ENCODE measurements at regions not wholly inside any gene's neighbourhood (a gene's known extent, or its start where the extent isn't known, plus 50 kb on each side); places are given as distances from the start of the nearest gene placed in this dataset.
A peak's percentile ranks its signal among the peaks of the same experiment; 100 is the strongest.
"Not testable (repeated sequence)": the region's sequence is repeated elsewhere in the genome, so short reads cannot be mapped to it uniquely, and the experiment has no call there.

- TF ChIP-seq CTCF (IDR thresholded peaks at IDR 0.05; ENCODE audit: insufficient read depth, low read depth, low read length, missing control alignments), result no peak
- DNase-seq (ENCODE audit: low read depth), result no peak
These were observed 64.6 kb upstream of the CD55 start for GRCh38 chr1:207256869-207257268.

GRCh38 chr1:207259391-207259790 lies 62.1 kb upstream of the CD55 start:
- no peak overlapping the region for H3K4me3 ChIP-seq (ENCODE audit: low read length)
- DNase-seq (ENCODE audit: low read depth), result peak; percentile 65

More at GRCh38 chr1:207256869-207257268, 64.6 kb upstream of the CD55 start:
- no peak overlapping the region for H3K4me3 ChIP-seq (ENCODE audit: low read length)

GRCh38 chr1:207261971-207262370 lies 59.5 kb upstream of the CD55 start:
- H3K4me3 ChIP-seq (ENCODE audit: low read length), result no peak overlapping the region
- DNase-seq (ENCODE audit: low read depth), result peak; percentile 30
- no peak for TF ChIP-seq CTCF (IDR thresholded peaks at IDR 0.05; ENCODE audit: insufficient read depth, low read depth, low read length, missing control alignments)

More at GRCh38 chr1:207259391-207259790, 62.1 kb upstream of the CD55 start:
- peak; percentile 43 for TF ChIP-seq CTCF (IDR thresholded peaks at IDR 0.05; ENCODE audit: insufficient read depth, low read depth, low read length, missing control alignments)

- not testable (repeated sequence) for DNase-seq (ENCODE audit: low read depth); H3K4me3 ChIP-seq (ENCODE audit: low read length)
These were observed 58.6 kb upstream of the CD55 start for GRCh38 chr1:207262891-207263290.

GRCh38 chr1:207264663-207265252 lies 56.7 kb upstream of the CD55 start:
- no peak overlapping the region for H3K4me3 ChIP-seq (ENCODE audit: low read length)
- DNase-seq (ENCODE audit: low read depth), result no peak
- no peak for TF ChIP-seq CTCF (IDR thresholded peaks at IDR 0.05; ENCODE audit: insufficient read depth, low read depth, low read length, missing control alignments)

- TF ChIP-seq CTCF (IDR thresholded peaks at IDR 0.05; ENCODE audit: insufficient read depth, low read depth, low read length, missing control alignments), result no peak
- H3K4me3 ChIP-seq (ENCODE audit: low read length), result no peak overlapping the region
- DNase-seq (ENCODE audit: low read depth), result no peak
These were observed 53.1 kb upstream of the CD55 start for GRCh38 chr1:207268337-207268736.

DNA sequence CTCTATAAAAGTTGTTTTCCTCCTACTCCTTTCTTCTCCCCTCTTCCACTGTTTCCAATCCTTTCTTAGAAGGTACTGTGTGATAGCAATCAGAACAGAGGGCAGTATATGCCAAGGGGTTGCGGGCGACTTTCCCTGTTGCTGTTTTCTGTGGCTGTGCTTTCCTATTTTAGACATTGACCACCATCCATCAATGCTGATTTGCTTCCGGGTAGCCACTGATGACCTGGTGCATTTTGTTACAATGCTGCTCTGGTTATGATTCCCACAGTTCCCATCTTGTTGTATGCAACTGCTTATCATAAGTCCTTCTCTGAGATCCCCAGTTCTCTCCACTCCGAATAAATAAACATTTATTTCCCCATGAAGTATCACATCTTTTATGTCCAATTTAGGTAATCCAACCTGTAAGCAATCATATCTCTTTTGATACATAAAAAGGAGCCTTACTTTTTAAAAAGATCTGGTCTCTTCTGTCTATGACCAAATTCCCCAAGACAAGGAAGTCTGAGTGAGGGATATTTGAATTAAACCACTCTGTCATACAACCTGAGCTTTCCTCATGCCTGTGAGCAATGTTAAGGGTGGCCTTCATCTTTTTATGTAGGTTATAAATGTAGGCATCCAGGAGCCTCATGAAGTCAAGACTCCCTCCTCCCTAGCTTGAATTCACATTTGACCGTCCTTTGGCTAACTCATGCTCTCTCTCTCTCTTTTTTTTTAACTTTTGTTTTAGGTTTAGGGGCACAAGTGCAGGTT lies 52.5 kb upstream of the CD55 start:
- no peak for TF ChIP-seq CTCF (IDR thresholded peaks at IDR 0.05; ENCODE audit: insufficient read depth, low read depth, low read length, missing control alignments)
- no peak for DNase-seq (ENCODE audit: low read depth)
- no peak overlapping the region for H3K4me3 ChIP-seq (ENCODE audit: low read length)
